ENCODE measurements at regions not wholly inside any gene's neighbourhood (a gene's known extent, or its start where the extent isn't known, plus 50 kb on each side); places are given as distances from the start of the nearest gene placed in this dataset.

DNA sequence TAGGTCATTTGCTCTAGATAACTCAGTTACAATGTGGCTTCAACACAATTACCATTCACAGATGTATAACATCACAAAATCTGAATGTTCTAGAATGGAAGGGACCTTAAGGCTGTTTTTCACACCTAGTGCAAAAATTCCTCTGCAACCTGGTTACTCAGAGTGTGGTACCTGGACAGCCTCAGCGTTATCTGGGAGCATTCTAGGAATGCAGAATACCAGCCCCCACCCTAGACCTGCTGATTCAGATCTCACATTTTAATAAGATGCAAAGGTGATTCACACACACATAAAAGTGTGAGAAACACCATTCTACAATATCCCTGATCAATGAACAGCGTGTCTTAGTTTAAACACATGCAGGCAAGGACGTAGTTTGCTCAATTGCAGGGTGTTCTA, 233.1 kb downstream of the TDRD15 start:
- no peak for TF ChIP-seq POLR2A (IDR thresholded peaks at IDR 0.05; ENCODE audit: low read depth, low read length)
- no peak for TF ChIP-seq SMC3 (IDR thresholded peaks at IDR 0.05; ENCODE audit: low read depth, low read length)
- no peak for TF ChIP-seq MXI1 (IDR thresholded peaks at IDR 0.05; ENCODE audit: borderline replicate concordance, low read depth, low read length)
- TF ChIP-seq CTCF (conservative IDR thresholded peaks at IDR 0.05; ENCODE audit: low read depth, low read length): no peak
- TF ChIP-seq CEBPB (IDR thresholded peaks at IDR 0.05; ENCODE audit: low read depth, low read length): no peak
- no peak for TF ChIP-seq RAD21 (IDR thresholded peaks at IDR 0.05; ENCODE audit: low read length)
- no peak for TF ChIP-seq CHD1 (IDR thresholded peaks at IDR 0.05; ENCODE audit: low read depth, low read length)
- TF ChIP-seq BHLHE40 (IDR thresholded peaks at IDR 0.05; ENCODE audit: low read depth, low read length): no peak
- TF ChIP-seq MAZ (IDR thresholded peaks at IDR 0.05; ENCODE audit: borderline replicate concordance, low read depth, low read length): no peak

All from IMR-90 (cell line).